ENCODE measurements at regions not wholly inside any gene's neighbourhood (a gene's known extent, or its start where the extent isn't known, plus 50 kb on each side); places are given as distances from the start of the nearest gene placed in this dataset.

GRCh38 chr1:164366014-164366413, 193.0 kb upstream of the PBX1 start:
- TF ChIP-seq JUN (IDR thresholded peaks at IDR 0.05; ENCODE audit: borderline replicate concordance, insufficient read depth, insufficient read length, low read depth) (no peak), CTCF (IDR thresholded peaks at IDR 0.05; ENCODE audit: extremely low read depth in 1 of 2, insufficient read depth in 1 of 2, low read depth in 1 of 2, low read length in 2 of 2) (no peak), POLR2A (IDR thresholded peaks at IDR 0.05; ENCODE audit: low read depth, low read length) (no peak), MAX (IDR thresholded peaks at IDR 0.05; ENCODE audit: insufficient read depth, insufficient read length) (no peak), EZH2 (IDR thresholded peaks at IDR 0.05; ENCODE audit: borderline replicate concordance, low read depth, low read length, severe bottlenecking) (no peak), MYC (IDR thresholded peaks at IDR 0.05; ENCODE audit: low read depth, low read length) (no peak), POLR2AphosphoS5 (IDR thresholded peaks at IDR 0.05; ENCODE audit: insufficient read depth, low read depth, low read length) (no peak)
